ENCODE measurements at regions not wholly inside any gene's neighbourhood (a gene's known extent, or its start where the extent isn't known, plus 50 kb on each side); places are given as distances from the start of the nearest gene placed in this dataset.

GRCh38 chr10:44787480-44788075 is 123.6 kb upstream of the TMEM72 start:
- DNase-seq = no peak

- no peak for DNase-seq
Measured at GRCh38 chr10:44788147-44789129, 122.7 kb upstream of the TMEM72 start.

GRCh38 chr10:44792119-44792775 is 118.9 kb upstream of the TMEM72 start:
- no peak for DNase-seq

GRCh38 chr10:44799966-44800365 is 111.2 kb upstream of the TMEM72 start:
- no peak for DNase-seq

GRCh38 chr10:44801383-44802327 is 109.5 kb upstream of the TMEM72 start:
- no peak for DNase-seq

- DNase-seq = no peak
Measured at GRCh38 chr10:44803862-44804261, 107.3 kb upstream of the TMEM72 start.

GRCh38 chr10:44804661-44805060 is 106.5 kb upstream of the TMEM72 start:
- no peak for DNase-seq

- no peak for DNase-seq
Measured at GRCh38 chr10:44805466-44806210, 105.5 kb upstream of the TMEM72 start.

- no peak for DNase-seq
Measured at GRCh38 chr10:44806950-44807349, 104.2 kb upstream of the TMEM72 start.

- no peak for DNase-seq
Measured at GRCh38 chr10:44807451-44807850, 103.7 kb upstream of the TMEM72 start.

GRCh38 chr10:44809647-44810046 is 101.5 kb upstream of the TMEM72 start:
- DNase-seq = no peak

GRCh38 chr10:44811072-44811471 is 100.1 kb upstream of the TMEM72 start:
- no peak for DNase-seq

- no peak for DNase-seq
Measured at GRCh38 chr10:44813201-44813600, 97.9 kb upstream of the TMEM72 start.

GRCh38 chr10:44814929-44815328 is 96.2 kb upstream of the TMEM72 start:
- DNase-seq = no peak

GRCh38 chr10:44818041-44818649 is 93.0 kb upstream of the TMEM72 start:
- no peak for DNase-seq

GRCh38 chr10:44818701-44819127 is 92.4 kb upstream of the TMEM72 start:
- DNase-seq = no peak

GRCh38 chr10:44820094-44820493 is 91.0 kb upstream of the TMEM72 start:
- DNase-seq = no peak

- DNase-seq = no peak
Measured at GRCh38 chr10:44821290-44821689, 89.8 kb upstream of the TMEM72 start.

GRCh38 chr10:44822349-44822748 is 88.8 kb upstream of the TMEM72 start:
- DNase-seq = no peak

- no peak for DNase-seq
Measured at GRCh38 chr10:44822966-44823365, 88.2 kb upstream of the TMEM72 start.

GRCh38 chr10:44824607-44825006 is 86.5 kb upstream of the TMEM72 start:
- DNase-seq = no peak
